Lower leg skin (tissue), 3 donors: ENCODE measurements at regions not wholly inside any gene's neighbourhood (a gene's known extent, or its start where the extent isn't known, plus 50 kb on each side); places are given as distances from the start of the nearest gene placed in this dataset.

Experiments used
- POLR2A ChIP-seq, 2 donors: fragments of 450-650 bp; IDR thresholded peaks; one replicate each; pipeline ENCODE4 v1.6.1; 2016 to 2017; ENCODE audit warnings: antibody characterized with exemption in 2 of 2, mild to moderate bottlenecking in 1 of 2, moderate library complexity in 1 of 2
- TF ChIP-seq, protein P1 (sequence below), 3 donors: fragments of 450-650 bp; IDR thresholded peaks; one replicate each; pipeline ENCODE4 v1.5.1; 2016; ENCODE audit warnings: antibody characterized with exemption in 3 of 3, mild to moderate bottlenecking in 3 of 3, moderate library complexity in 2 of 3

DNA sequence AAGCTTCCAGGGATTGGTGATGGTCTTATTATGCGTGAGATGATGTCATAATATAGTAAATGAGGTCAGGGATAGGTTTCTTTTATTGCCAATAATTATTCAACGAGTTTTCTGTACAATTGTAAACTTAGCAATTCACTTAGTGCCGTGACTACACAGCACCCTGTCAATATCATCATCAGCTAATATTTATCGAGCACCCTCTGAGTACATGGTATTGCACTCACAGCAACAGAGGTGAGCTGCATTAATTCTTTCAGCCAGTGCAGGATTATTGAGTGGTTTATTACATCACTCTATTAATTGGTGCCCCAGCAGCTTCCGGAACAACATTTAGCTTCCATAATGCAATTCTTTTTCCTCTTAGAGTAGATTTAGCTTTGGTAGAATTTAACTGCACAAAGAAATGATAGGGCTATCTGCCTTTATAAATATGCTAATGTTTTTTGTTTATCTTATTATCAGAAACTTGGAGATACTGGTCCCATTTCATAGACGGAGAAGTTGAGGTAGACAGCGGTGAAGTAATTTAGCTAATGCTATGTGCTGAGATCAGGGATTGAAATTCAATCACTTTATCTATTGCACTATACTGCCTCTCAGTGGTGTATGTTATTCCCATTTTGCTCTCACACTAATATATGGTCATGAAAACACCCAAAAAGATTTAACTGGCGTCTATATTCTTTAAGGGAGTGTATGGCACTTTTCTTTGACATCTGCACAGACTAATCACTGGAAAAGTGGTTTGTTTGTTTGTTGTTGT is 726.1 kb upstream of the WWC1 start:
- TF ChIP-seq, protein P1, sequence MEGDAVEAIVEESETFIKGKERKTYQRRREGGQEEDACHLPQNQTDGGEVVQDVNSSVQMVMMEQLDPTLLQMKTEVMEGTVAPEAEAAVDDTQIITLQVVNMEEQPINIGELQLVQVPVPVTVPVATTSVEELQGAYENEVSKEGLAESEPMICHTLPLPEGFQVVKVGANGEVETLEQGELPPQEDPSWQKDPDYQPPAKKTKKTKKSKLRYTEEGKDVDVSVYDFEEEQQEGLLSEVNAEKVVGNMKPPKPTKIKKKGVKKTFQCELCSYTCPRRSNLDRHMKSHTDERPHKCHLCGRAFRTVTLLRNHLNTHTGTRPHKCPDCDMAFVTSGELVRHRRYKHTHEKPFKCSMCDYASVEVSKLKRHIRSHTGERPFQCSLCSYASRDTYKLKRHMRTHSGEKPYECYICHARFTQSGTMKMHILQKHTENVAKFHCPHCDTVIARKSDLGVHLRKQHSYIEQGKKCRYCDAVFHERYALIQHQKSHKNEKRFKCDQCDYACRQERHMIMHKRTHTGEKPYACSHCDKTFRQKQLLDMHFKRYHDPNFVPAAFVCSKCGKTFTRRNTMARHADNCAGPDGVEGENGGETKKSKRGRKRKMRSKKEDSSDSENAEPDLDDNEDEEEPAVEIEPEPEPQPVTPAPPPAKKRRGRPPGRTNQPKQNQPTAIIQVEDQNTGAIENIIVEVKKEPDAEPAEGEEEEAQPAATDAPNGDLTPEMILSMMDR (IDR thresholded peaks at IDR 0.05) = no peak
- TF ChIP-seq POLR2A (IDR thresholded peaks at IDR 0.05) = no peak
